CD14-positive monocyte (primary cell): ENCODE measurements at regions not wholly inside any gene's neighbourhood (a gene's known extent, or its start where the extent isn't known, plus 50 kb on each side); places are given as distances from the start of the nearest gene placed in this dataset.

Experiments used
- DNase-seq, 3 donors: peaks; one replicate each; pipeline ENCODE4 v3.0.0-alpha.2; 2011 to 2022
- H2AFZ ChIP-seq: 2 replicates; pipeline ENCODE4 v1.6.0; 2012; ENCODE audit warnings: mild to moderate bottlenecking, low read depth, low read length, inconsistent platforms; ENCODE audit not compliant: insufficient read depth, poor library complexity, severe bottlenecking
- H3K27ac ChIP-seq, 2 donors: 1 replicate in 1 of 2; 2 replicates in 1 of 2; pipeline ENCODE4 v1.5.1; 2012 to 2013; ENCODE audit warnings: low read length in 2 of 2, control low read depth in 1 of 2, inconsistent platforms in 1 of 2, low read depth in 1 of 2, mild to moderate bottlenecking in 1 of 2
- H3K27me3 ChIP-seq, 2 donors: one replicate each; pipeline versions ENCODE4 v1.6.0 to v1.6.1; 2011 to 2013; ENCODE audit warnings: low read length in 2 of 2; ENCODE audit not compliant: control insufficient read depth in 2 of 2, insufficient read depth in 2 of 2
- H3K36me3 ChIP-seq, 2 donors: replicated peaks in 1 of 2; 1 replicate in 1 of 2; 2 replicates in 1 of 2; pipeline versions ENCODE4 v1.5.1 to v1.6.1; 2012 to 2013; ENCODE audit warnings: low read length in 2 of 2, control low read depth in 1 of 2, inconsistent platforms in 1 of 2, mild to moderate bottlenecking in 1 of 2; ENCODE audit not compliant: insufficient read depth in 2 of 2, control insufficient read depth in 1 of 2
- H3K4me1 ChIP-seq, 2 donors: 1 replicate in 1 of 2; 2 replicates in 1 of 2; pipeline versions ENCODE4 v1.5.1 to v1.6.1; 2012 to 2013; ENCODE audit warnings: low read length in 2 of 2, control low read depth in 1 of 2, inconsistent platforms in 1 of 2, mild to moderate bottlenecking in 1 of 2, moderate library complexity in 1 of 2; ENCODE audit not compliant: insufficient read depth in 2 of 2, control insufficient read depth in 1 of 2
- H3K4me2 ChIP-seq: replicated peaks from 2 replicates; pipeline ENCODE3; 2012; ENCODE audit warnings: low read length, moderate library complexity, mild to moderate bottlenecking; ENCODE audit not compliant: poor library complexity, severe bottlenecking; ENCODE audit errors: extremely low read depth
- H3K4me3 ChIP-seq, 3 experiments: fragments of 200-600 bp in 1 of 3; sonication (generic) in 1 of 3; replicated peaks in 1 of 3; 1 replicate in 2 of 3; 2 replicates in 1 of 3; pipeline ENCODE4 v1.5.1; 2011 to 2013; ENCODE audit warnings: low read length in 3 of 3, mild to moderate bottlenecking in 3 of 3, control low read depth in 2 of 3, low read depth in 2 of 3, inconsistent platforms in 1 of 3, moderate library complexity in 1 of 3
- H3K79me2 ChIP-seq: 2 replicates; pipeline ENCODE4 v1.6.0; 2012; ENCODE audit warnings: mild to moderate bottlenecking, control low read depth, inconsistent platforms, low read length, moderate library complexity; ENCODE audit not compliant: insufficient read depth
- H3K9ac ChIP-seq: 2 replicates; pipeline ENCODE4 v1.6.0; 2017; ENCODE audit warnings: low read length, mild to moderate bottlenecking; ENCODE audit not compliant: insufficient read depth, poor library complexity, severe bottlenecking
- H3K9me3 ChIP-seq, 2 donors: replicated peaks in 1 of 2; 1 replicate in 1 of 2; 2 replicates in 1 of 2; pipeline versions ENCODE4 v1.5.1 to v1.6.1; 2012 to 2013; ENCODE audit warnings: low read length in 2 of 2, control low read depth in 1 of 2; ENCODE audit not compliant: control insufficient read depth in 1 of 2, insufficient read depth in 1 of 2
- H4K20me1 ChIP-seq: 2 replicates; pipeline ENCODE4 v1.6.0; 2012; ENCODE audit warnings: mild to moderate bottlenecking, low read length, control low read depth, moderate library complexity; ENCODE audit not compliant: insufficient read depth
- H3K27ac Mint-ChIP-seq, 7 donors: one replicate each; pipeline ENCODE4 v1.8.0; 2020; ENCODE audit warnings: mild to moderate bottlenecking in 7 of 7, mixed read lengths in 7 of 7, moderate library complexity in 6 of 7, inconsistent platforms in 2 of 7
- H3K27me3 Mint-ChIP-seq, 3 donors: one replicate each; pipeline ENCODE4 v1.8.0; 2021 to 2022; ENCODE audit warnings: low read depth in 3 of 3, mild to moderate bottlenecking in 3 of 3, mixed read lengths in 3 of 3, moderate library complexity in 3 of 3, inconsistent platforms in 1 of 3
- H3K36me3 Mint-ChIP-seq, 2 donors: one replicate each; pipeline ENCODE4 v1.8.0; 2020; ENCODE audit warnings: mixed read lengths in 2 of 2, inconsistent platforms in 1 of 2, mild to moderate bottlenecking in 1 of 2
- H3K4me1 Mint-ChIP-seq: one replicate; pipeline ENCODE4 v1.8.0; 2020; ENCODE audit warnings: mild to moderate bottlenecking, mixed read lengths
- H3K4me3 Mint-ChIP-seq, 2 donors: one replicate each; pipeline ENCODE4 v1.8.0; 2020; ENCODE audit warnings: mild to moderate bottlenecking in 2 of 2, mixed read lengths in 2 of 2, moderate library complexity in 1 of 2
- H3K9me3 Mint-ChIP-seq, 7 donors: one replicate each; pipeline ENCODE4 v1.8.0; 2020 to 2022; ENCODE audit warnings: mixed read lengths in 7 of 7, mild to moderate bottlenecking in 6 of 7, moderate library complexity in 6 of 7, inconsistent platforms in 2 of 7
- CTCF ChIP-seq: fragments of 200-600 bp; IDR thresholded peaks from one replicate; pipeline ENCODE4 v1.8.0; 2022; ENCODE audit warnings: antibody characterized with exemption, mild to moderate bottlenecking
- WGBS: methylation state at CpG from one replicate; pipeline ENCODE4 v1.1.5; 2013; ENCODE audit warnings: missing lambda C conversion rate; ENCODE audit not compliant: insufficient coverage; 5-methylcytosine and 5-hydroxymethylcytosine counted together
- intact Hi-C, 2 donors: fragments of 100-400 bp; cut with micrococcal nuclease; formaldehyde crosslinking; loops; one replicate each; pipeline versions ENCODE4 v1.15.0 to v1.15.1; 2023

DNA sequence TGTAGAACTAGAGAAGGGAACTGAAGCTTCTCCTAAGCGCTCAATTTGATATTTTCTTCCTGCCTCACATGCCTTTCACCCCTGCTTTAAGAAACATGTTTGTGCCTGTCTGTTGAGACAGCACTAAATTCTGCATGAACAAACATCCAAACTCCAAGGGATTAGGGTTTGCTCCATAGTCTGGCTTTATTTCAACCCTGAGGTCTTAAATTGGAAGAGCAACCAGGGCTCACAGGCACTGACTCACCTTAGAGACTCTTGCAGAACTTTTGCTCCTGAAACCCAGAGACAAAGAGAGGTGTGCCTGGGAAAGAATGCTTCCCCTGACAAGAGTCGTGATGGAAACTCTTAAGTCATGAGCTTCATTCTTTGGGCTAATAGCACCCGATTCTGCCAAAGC is 393.9 kb upstream of the MCTP2 start:
- H4K20me1 ChIP-seq, result no peaks in the 10 kb centered on the region
- no peaks in the 10 kb centered on the region for H3K4me1 ChIP-seq
- 95% methylated on average over 2 of the region's 3 CpGs for WGBS
- Mint-ChIP-seq H3K36me3 (no peaks in the 10 kb centered on the region), H3K9me3 (peaks cover 2 to 15% (median 6%) of the 10 kb centered on the region in 7 donors), H3K27ac (no peak overlapping the region), H3K27me3 (peaks cover 0 to 7% (median 0%) of the 10 kb centered on the region in 3 donors), H3K4me3 (no peak overlapping the region), H3K4me1 (no peaks in the 10 kb centered on the region)
- no peaks in the 10 kb centered on the region for H3K9me3 ChIP-seq
- H3K27me3 ChIP-seq, result no peaks in the 10 kb centered on the region
- H2AFZ ChIP-seq, result no peak overlapping the region
- intact Hi-C loops, result no loop called here
- H3K4me3 ChIP-seq, result no peak overlapping the region
- no peak for TF ChIP-seq CTCF
- DNase-seq, result no peak
- H3K9ac ChIP-seq, result no peak overlapping the region
- no peaks in the 10 kb centered on the region for H3K79me2 ChIP-seq
- H3K27ac ChIP-seq, result no peak overlapping the region
- no peaks in the 10 kb centered on the region for H3K36me3 ChIP-seq
- H3K4me2 ChIP-seq, result no peak overlapping the region

GRCh38 chr15:93835344-93835743 is 396.0 kb upstream of the MCTP2 start:
- Histone ChIP-seq H3K4me3 (no peak overlapping the region), H3K9ac (no peak overlapping the region), H3K79me2 (no peaks in the 10 kb centered on the region), H2AFZ (no peak overlapping the region), H3K36me3 (no peaks in the 10 kb centered on the region), H3K4me2 (no peak overlapping the region), H3K27me3 (no peaks in the 10 kb centered on the region), H4K20me1 (no peaks in the 10 kb centered on the region), H3K27ac (no peak overlapping the region), H3K9me3 (no peaks in the 10 kb centered on the region), H3K4me1 (no peaks in the 10 kb centered on the region)
- no peak for DNase-seq
- no peaks in the 10 kb centered on the region for H3K27me3 Mint-ChIP-seq
- no peaks in the 10 kb centered on the region for H3K4me1 Mint-ChIP-seq
- H3K27ac Mint-ChIP-seq, result no peak overlapping the region
- TF ChIP-seq CTCF, result no peak
- H3K4me3 Mint-ChIP-seq, result no peak overlapping the region
- H3K9me3 Mint-ChIP-seq, result peaks cover 0 to 10% (median 0%) of the 10 kb centered on the region in 7 donors
- WGBS, result 100% methylated on average over 2 of the region's 2 CpGs
- H3K36me3 Mint-ChIP-seq, result no peaks in the 10 kb centered on the region
- intact Hi-C loops, result no loop called here
